OCI-LY7 (cell line): ENCODE measurements at regions not wholly inside any gene's neighbourhood (a gene's known extent, or its start where the extent isn't known, plus 50 kb on each side); places are given as distances from the start of the nearest gene placed in this dataset.

Experiments
- BruUV-seq: library from RNA; stranded (reverse); fragments of 400-500 nt; replicated peaks from 2 replicates; lab custom pipeline; 2021; lab: Mats Ljungman, UMichigan
- CTCF ChIA-PET: fragments of 300-600 bp; sonication (Branson Sonifier 250); formaldehyde crosslinking; loops from one replicate; lab custom pipeline; 2022; ENCODE audit warnings: antibody characterized with exemption; ENCODE audit not compliant: unreplicated experiment; lab: Charles Lee
- POLR2A ChIA-PET: fragments of 300-600 bp; sonication (Branson Sonifier 250); formaldehyde crosslinking; loops from one replicate; lab custom pipeline; 2022; ENCODE audit warnings: antibody characterized with exemption; lab: Charles Lee
- DNase-seq: peaks from one replicate; pipeline ENCODE4 v3.0.0-alpha.2; 2015; ENCODE audit warnings: low spot score
- H2AFZ ChIP-seq: fragments of 200-600 bp; sonication (generic), shearing (Covaris generic); 2 replicates; pipeline ENCODE4 v1.6.1; 2014; ENCODE audit warnings: mild to moderate bottlenecking, antibody characterized with exemption, low read length, moderate library complexity
- H3K27ac ChIP-seq: fragments of 200-600 bp; sonication (generic); 2 replicates; pipeline ENCODE4 v1.5.1; 2014; ENCODE audit warnings: mixed run types, low read depth, mild to moderate bottlenecking, moderate library complexity, low read length, inconsistent platforms; ENCODE audit not compliant: poor library complexity, severe bottlenecking
- H3K36me3 ChIP-seq: fragments of 200-600 bp; sonication (generic); 2 replicates; pipeline ENCODE4 v1.6.1; 2014; ENCODE audit warnings: mild to moderate bottlenecking, antibody characterized with exemption, low read length, moderate library complexity, mixed read lengths; ENCODE audit not compliant: insufficient read depth
- H3K4me1 ChIP-seq: fragments of 200-600 bp; sonication (generic); 2 replicates; pipeline ENCODE4 v1.5.1; 2014; ENCODE audit warnings: mild to moderate bottlenecking, low read length; ENCODE audit not compliant: insufficient read depth, poor library complexity, severe bottlenecking
- H3K4me2 ChIP-seq: fragments of 200-600 bp; sonication (generic); 2 replicates; pipeline ENCODE4 v1.6.1; 2014; ENCODE audit warnings: mild to moderate bottlenecking, low read length
- H3K4me3 ChIP-seq: fragments of 200-600 bp; sonication (generic); 2 replicates; pipeline ENCODE4 v1.5.1; 2014; ENCODE audit warnings: mild to moderate bottlenecking, low read depth, low read length; ENCODE audit not compliant: poor library complexity, severe bottlenecking
- H3K79me2 ChIP-seq: fragments of 200-600 bp; sonication (generic); 2 replicates; pipeline ENCODE4 v1.6.1; 2016; ENCODE audit warnings: low read depth, mild to moderate bottlenecking, low read length, moderate library complexity, mixed read lengths; ENCODE audit not compliant: insufficient read depth
- H3K9me2 ChIP-seq: fragments of 200-600 bp; sonication (generic); 2 replicates; pipeline ENCODE4 v1.6.1; 2016; ENCODE audit warnings: mild to moderate bottlenecking, low read length, mixed read lengths; ENCODE audit not compliant: insufficient read depth
- H3K9me3 ChIP-seq: fragments of 200-600 bp; sonication (generic); 2 replicates; pipeline ENCODE4 v1.6.1; 2014; ENCODE audit warnings: mild to moderate bottlenecking, mixed run types, low read length, mixed read lengths
- H4K20me1 ChIP-seq: fragments of 200-600 bp; sonication (generic); 2 replicates; pipeline ENCODE4 v1.6.1; 2014; ENCODE audit warnings: mild to moderate bottlenecking, antibody characterized with exemption, low read length, moderate library complexity, mixed read lengths; ENCODE audit not compliant: insufficient read depth
- CTCF ChIP-seq: fragments of 200-600 bp; sonication (generic); conservative IDR thresholded peaks from 2 replicates; pipeline ENCODE4 v1.5.1; 2014; ENCODE audit warnings: mild to moderate bottlenecking, antibody characterized with exemption, low read length, moderate library complexity, mixed read lengths
- EZH2phosphoT487 ChIP-seq: fragments of 200-600 bp; sonication (generic); IDR thresholded peaks from 2 replicates; pipeline ENCODE4 v1.6.1; 2018; ENCODE audit warnings: low read depth, borderline replicate concordance, mild to moderate bottlenecking, mixed run types, antibody characterized with exemption, low read length, moderate library complexity, mixed read lengths
- intact Hi-C: fragments of 100-400 bp; cut with micrococcal nuclease; formaldehyde crosslinking; loops from one replicate; pipeline ENCODE4 v1.10.0; 2022; ENCODE audit not compliant: unreplicated experiment

GRCh38 chr3:804211-804610, 288.6 kb upstream of the CNTN6 start:
- CTCF ChIA-PET: no interaction called here
- no peaks in the 10 kb centered on the region for H4K20me1 ChIP-seq
- no peaks in the 10 kb centered on the region for H3K9me2 ChIP-seq
- H3K4me2 ChIP-seq: no peak overlapping the region
- H3K27ac ChIP-seq: no peak overlapping the region
- no peaks in the 10 kb centered on the region for H3K9me3 ChIP-seq
- no peak for DNase-seq
- H2AFZ ChIP-seq: no peak overlapping the region
- H3K4me1 ChIP-seq: no peaks in the 10 kb centered on the region
- no TSS peak for BruUV-seq
- H3K36me3 ChIP-seq: no peaks in the 10 kb centered on the region
- POLR2A ChIA-PET: interaction anchor here (0.6 kb wide), 1 partner anchor 353 kb away, joined by 3 read pairs; no protein-coding TSS in a partner anchor
- no peaks in the 10 kb centered on the region for H3K79me2 ChIP-seq
- TF ChIP-seq CTCF (no peak), EZH2phosphoT487 (no peak)
- H3K4me3 ChIP-seq: no peak overlapping the region
- intact Hi-C loops: no loop called here

- H3K9me2 ChIP-seq: no peaks in the 10 kb centered on the region
- no peak overlapping the region for H2AFZ ChIP-seq
- no peaks in the 10 kb centered on the region for H3K79me2 ChIP-seq
- DNase-seq: no peak
- no peaks in the 10 kb centered on the region for H3K36me3 ChIP-seq
- intact Hi-C loops: no loop called here
- no TSS peak for BruUV-seq
- CTCF ChIA-PET: no interaction called here
- no peak overlapping the region for H3K27ac ChIP-seq
- H3K4me2 ChIP-seq: no peak overlapping the region
- POLR2A ChIA-PET: no interaction called here
- no peak overlapping the region for H3K4me3 ChIP-seq
- H4K20me1 ChIP-seq: no peaks in the 10 kb centered on the region
- TF ChIP-seq EZH2phosphoT487 (no peak), CTCF (no peak)
- H3K4me1 ChIP-seq: no peaks in the 10 kb centered on the region
- no peaks in the 10 kb centered on the region for H3K9me3 ChIP-seq
These were observed 287.5 kb upstream of the CNTN6 start for GRCh38 chr3:805326-805725.

GRCh38 chr3:806006-806405, 286.8 kb upstream of the CNTN6 start:
- POLR2A ChIA-PET: interaction anchor here (1.0 kb wide), 1 partner anchor 9 kb away, joined by 3 read pairs; no protein-coding TSS in a partner anchor
- CTCF ChIA-PET: no interaction called here
- BruUV-seq: no TSS peak

More at GRCh38 chr3:806006-806405, 286.8 kb upstream of the CNTN6 start:
- intact Hi-C loops: no loop called here
- no peak for TF ChIP-seq CTCF
- TF ChIP-seq EZH2phosphoT487: no peak
- H3K9me2 ChIP-seq: no peaks in the 10 kb centered on the region
- H3K4me1 ChIP-seq: no peaks in the 10 kb centered on the region
- no peak for DNase-seq
- H4K20me1 ChIP-seq: no peaks in the 10 kb centered on the region
- H2AFZ ChIP-seq: no peak overlapping the region
- no peaks in the 10 kb centered on the region for H3K79me2 ChIP-seq
- no peaks in the 10 kb centered on the region for H3K9me3 ChIP-seq
- H3K4me3 ChIP-seq: no peak overlapping the region
- H3K4me2 ChIP-seq: no peak overlapping the region
- no peak overlapping the region for H3K27ac ChIP-seq
- no peaks in the 10 kb centered on the region for H3K36me3 ChIP-seq
